ENCODE measurements at regions not wholly inside any gene's neighbourhood (a gene's known extent, or its start where the extent isn't known, plus 50 kb on each side); places are given as distances from the start of the nearest gene placed in this dataset.

DNA sequence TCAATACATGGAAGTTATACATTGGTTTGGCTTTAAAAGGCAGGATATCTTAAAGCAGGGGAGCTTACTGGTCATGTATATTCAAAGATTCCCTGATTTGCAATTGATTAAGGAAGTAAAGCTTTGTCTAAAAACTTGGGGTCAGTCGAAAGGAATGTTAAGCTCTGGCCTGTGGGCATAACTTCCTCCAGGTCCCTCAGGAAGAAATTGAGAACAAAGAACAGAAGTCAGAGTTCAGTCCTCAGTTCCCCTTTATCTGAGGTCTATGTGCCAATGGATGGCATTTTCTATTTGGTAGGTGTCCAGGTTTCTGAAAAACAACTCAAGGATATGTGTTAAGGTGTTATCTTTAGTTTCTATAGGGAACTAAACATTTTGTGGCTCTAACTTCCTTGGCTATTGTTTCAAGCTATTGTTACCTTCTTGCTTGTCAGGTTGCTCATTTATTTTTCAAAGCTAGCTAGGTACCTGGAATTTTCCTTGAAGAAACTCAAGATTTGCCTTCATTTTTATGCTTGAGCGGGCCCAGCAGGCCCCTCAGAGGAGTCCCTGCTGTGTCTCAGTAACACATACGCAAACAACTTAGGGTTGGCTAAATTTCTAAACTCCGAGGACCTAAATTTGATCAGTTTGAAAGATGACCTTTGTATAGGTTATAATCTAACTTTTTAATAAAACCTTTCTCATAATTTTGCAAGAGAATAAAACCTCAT is 135.0 kb upstream of the UBE2E2 start:
- no peak for TF ChIP-seq POLR2AphosphoS5 (IDR thresholded peaks at IDR 0.05; ENCODE audit: low read depth, low read length)
- TF ChIP-seq, protein P1, sequence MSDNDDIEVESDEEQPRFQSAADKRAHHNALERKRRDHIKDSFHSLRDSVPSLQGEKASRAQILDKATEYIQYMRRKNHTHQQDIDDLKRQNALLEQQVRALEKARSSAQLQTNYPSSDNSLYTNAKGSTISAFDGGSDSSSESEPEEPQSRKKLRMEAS (IDR thresholded peaks at IDR 0.05) = no peak
- TF ChIP-seq, protein P2, sequence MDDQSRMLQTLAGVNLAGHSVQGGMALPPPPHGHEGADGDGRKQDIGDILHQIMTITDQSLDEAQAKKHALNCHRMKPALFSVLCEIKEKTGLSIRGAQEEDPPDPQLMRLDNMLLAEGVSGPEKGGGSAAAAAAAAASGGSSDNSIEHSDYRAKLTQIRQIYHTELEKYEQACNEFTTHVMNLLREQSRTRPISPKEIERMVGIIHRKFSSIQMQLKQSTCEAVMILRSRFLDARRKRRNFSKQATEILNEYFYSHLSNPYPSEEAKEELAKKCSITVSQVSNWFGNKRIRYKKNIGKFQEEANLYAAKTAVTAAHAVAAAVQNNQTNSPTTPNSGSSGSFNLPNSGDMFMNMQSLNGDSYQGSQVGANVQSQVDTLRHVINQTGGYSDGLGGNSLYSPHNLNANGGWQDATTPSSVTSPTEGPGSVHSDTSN (CRISPR knock-in tag; IDR thresholded peaks at IDR 0.05; ENCODE audit: borderline replicate concordance) = no peak
- TF ChIP-seq ZIK1 (CRISPR knock-in tag; IDR thresholded peaks at IDR 0.05; ENCODE audit: borderline replicate concordance, low read depth) = no peak
- TF ChIP-seq, protein P3, sequence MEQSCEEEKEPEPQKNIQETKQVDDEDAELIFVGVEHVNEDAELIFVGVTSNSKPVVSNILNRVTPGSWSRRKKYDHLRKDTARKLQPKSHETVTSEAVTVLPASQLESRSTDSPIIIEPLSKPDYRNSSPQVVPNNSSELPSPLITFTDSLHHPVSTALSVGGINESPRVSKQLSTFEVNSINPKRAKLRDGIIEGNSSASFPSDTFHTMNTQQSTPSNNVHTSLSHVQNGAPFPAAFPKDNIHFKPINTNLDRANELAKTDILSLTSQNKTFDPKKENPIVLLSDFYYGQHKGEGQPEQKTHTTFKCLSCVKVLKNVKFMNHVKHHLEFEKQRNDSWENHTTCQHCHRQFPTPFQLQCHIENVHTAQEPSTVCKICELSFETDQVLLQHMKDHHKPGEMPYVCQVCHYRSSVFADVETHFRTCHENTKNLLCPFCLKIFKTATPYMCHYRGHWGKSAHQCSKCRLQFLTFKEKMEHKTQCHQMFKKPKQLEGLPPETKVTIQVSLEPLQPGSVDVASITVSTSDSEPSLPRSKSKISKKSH (CRISPR knock-in tag; IDR thresholded peaks at IDR 0.05; ENCODE audit: borderline replicate concordance) = no peak
- TF ChIP-seq SPEN (CRISPR knock-in tag; IDR thresholded peaks at IDR 0.05; ENCODE audit: low read depth) = no peak
- TF ChIP-seq, protein P4, sequence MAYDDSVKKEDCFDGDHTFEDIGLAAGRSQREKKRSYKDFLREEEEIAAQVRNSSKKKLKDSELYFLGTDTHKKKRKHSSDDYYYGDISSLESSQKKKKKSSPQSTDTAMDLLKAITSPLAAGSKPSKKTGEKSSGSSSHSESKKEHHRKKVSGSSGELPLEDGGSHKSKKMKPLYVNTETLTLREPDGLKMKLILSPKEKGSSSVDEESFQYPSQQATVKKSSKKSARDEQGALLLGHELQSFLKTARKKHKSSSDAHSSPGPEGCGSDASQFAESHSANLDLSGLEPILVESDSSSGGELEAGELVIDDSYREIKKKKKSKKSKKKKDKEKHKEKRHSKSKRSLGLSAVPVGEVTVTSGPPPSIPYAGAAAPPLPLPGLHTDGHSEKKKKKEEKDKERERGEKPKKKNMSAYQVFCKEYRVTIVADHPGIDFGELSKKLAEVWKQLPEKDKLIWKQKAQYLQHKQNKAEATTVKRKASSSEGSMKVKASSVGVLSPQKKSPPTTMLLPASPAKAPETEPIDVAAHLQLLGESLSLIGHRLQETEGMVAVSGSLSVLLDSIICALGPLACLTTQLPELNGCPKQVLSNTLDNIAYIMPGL (CRISPR knock-in tag; IDR thresholded peaks at IDR 0.05; ENCODE audit: borderline replicate concordance in 1 of 2, low read depth in 1 of 2) = no peak
- TF ChIP-seq EP300 (IDR thresholded peaks at IDR 0.05; ENCODE audit: low read depth in 2 of 2, low read length in 2 of 2) = no peak
- no peak for TF ChIP-seq EP300 (CRISPR knock-in tag; IDR thresholded peaks at IDR 0.05; ENCODE audit: borderline replicate concordance)
- no peak for TF ChIP-seq ARHGAP35 (CRISPR knock-in tag; IDR thresholded peaks at IDR 0.05; ENCODE audit: borderline replicate concordance)
- no peak for TF ChIP-seq ZNF143 (CRISPR knock-in tag; IDR thresholded peaks at IDR 0.05)
- TF ChIP-seq RFX5 (IDR thresholded peaks at IDR 0.05; ENCODE audit: low read depth, low read length) = no peak

All from HepG2 (cell line).